ENCODE measurements at regions not wholly inside any gene's neighbourhood (a gene's known extent, or its start where the extent isn't known, plus 50 kb on each side); places are given as distances from the start of the nearest gene placed in this dataset.

DNA sequence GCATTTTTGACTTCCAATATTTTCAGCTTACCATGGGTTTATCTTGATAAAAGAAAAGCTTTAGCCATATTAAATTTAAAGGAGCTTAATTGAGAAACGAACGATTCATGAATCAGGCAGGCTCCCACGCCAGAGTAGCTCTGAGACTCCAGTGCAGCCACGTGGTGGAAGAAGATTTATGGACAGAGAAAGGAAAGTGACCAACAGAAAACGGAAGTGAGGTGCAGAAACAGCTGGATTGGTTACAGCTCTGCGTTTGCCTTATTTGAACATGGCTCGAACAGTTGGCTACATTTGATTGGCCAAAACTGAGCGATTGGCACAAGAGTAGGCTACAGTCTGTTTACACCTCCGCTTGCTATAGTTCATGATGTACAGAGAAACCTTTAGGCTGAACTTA is 395.4 kb downstream of the GATA3 start:
- no peak for DNase-seq
- intact Hi-C loops (cut with micrococcal nuclease; ENCODE audit: unreplicated experiment): no loop called here
- Histone ChIP-seq H3K79me2 (ENCODE audit: low read depth) (no peaks in the 10 kb centered on the region), H3K9me2 (ENCODE audit: insufficient read depth) (no peaks in the 10 kb centered on the region), H3K4me1 (replicated peaks; ENCODE audit: insufficient read depth) (no peaks in the 10 kb centered on the region), H3F3A (ENCODE audit: insufficient read depth, low read depth) (no peaks in the 10 kb centered on the region), H2AFZ (no peak overlapping the region), H3K4me3 (no peak overlapping the region), H4K20me1 (ENCODE audit: insufficient read depth) (no peaks in the 10 kb centered on the region), H3K36me3 (ENCODE audit: low read depth) (no peaks in the 10 kb centered on the region), H3K9me3 (ENCODE audit: insufficient read depth, low read depth) (no peaks in the 10 kb centered on the region), H3K27ac (no peak overlapping the region), H3K27me3 (ENCODE audit: insufficient read depth, low read depth) (no peaks in the 10 kb centered on the region), H3K4me2 (no peak overlapping the region)
- ChIA-PET CTCF (interaction anchor here (0.7 kb wide), 1 partner anchor 84 kb away, joined by 4 read pairs; no protein-coding TSS in a partner anchor), POLR2A (ENCODE audit: unreplicated experiment) (no interaction called here)
- no peak for TF ChIP-seq EZH2 (IDR thresholded peaks at IDR 0.05; ENCODE audit: low read depth)
- TF ChIP-seq, protein P1, sequence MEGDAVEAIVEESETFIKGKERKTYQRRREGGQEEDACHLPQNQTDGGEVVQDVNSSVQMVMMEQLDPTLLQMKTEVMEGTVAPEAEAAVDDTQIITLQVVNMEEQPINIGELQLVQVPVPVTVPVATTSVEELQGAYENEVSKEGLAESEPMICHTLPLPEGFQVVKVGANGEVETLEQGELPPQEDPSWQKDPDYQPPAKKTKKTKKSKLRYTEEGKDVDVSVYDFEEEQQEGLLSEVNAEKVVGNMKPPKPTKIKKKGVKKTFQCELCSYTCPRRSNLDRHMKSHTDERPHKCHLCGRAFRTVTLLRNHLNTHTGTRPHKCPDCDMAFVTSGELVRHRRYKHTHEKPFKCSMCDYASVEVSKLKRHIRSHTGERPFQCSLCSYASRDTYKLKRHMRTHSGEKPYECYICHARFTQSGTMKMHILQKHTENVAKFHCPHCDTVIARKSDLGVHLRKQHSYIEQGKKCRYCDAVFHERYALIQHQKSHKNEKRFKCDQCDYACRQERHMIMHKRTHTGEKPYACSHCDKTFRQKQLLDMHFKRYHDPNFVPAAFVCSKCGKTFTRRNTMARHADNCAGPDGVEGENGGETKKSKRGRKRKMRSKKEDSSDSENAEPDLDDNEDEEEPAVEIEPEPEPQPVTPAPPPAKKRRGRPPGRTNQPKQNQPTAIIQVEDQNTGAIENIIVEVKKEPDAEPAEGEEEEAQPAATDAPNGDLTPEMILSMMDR (conservative IDR thresholded peaks at IDR 0.05): no peak
- BruUV-seq (replicated peaks): no TSS peak

DNA sequence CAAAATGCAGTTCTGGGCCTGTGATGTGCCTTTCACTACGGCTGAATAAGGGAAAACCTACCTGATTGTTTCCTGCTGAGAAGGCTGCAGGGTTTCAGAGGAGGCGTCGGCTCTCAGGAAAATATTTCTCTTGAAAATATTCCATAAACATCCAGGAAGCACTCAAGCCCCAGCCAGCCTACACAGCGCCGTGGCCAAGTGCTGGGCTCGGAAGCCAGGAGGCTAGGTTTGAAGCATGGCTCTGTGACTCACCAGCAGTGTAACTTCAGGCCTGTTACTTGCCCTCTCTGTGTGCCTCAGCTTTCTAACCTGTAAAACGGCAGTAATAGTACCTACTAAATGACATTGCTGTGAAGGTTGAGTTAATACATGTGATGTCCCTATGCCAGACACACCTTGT is 399.1 kb downstream of the GATA3 start:
- no TSS peak for BruUV-seq (replicated peaks)
- H3K27me3 ChIP-seq (ENCODE audit: insufficient read depth, low read depth): no peaks in the 10 kb centered on the region
- no peaks in the 10 kb centered on the region for H3K79me2 ChIP-seq (ENCODE audit: low read depth)
- no peaks in the 10 kb centered on the region for H3K9me3 ChIP-seq (ENCODE audit: insufficient read depth, low read depth)
- TF ChIP-seq EZH2 (IDR thresholded peaks at IDR 0.05; ENCODE audit: low read depth): no peak
- TF ChIP-seq, protein P1 (conservative IDR thresholded peaks at IDR 0.05): no peak
- no peak overlapping the region for H3K4me3 ChIP-seq
- H3F3A ChIP-seq (ENCODE audit: insufficient read depth, low read depth): no peaks in the 10 kb centered on the region
- no peaks in the 10 kb centered on the region for H3K4me1 ChIP-seq (replicated peaks; ENCODE audit: insufficient read depth)
- H4K20me1 ChIP-seq (ENCODE audit: insufficient read depth): no peaks in the 10 kb centered on the region
- no peaks in the 10 kb centered on the region for H3K9me2 ChIP-seq (ENCODE audit: insufficient read depth)
- H3K36me3 ChIP-seq (ENCODE audit: low read depth): no peaks in the 10 kb centered on the region
- CTCF ChIA-PET: no interaction called here
- POLR2A ChIA-PET (ENCODE audit: unreplicated experiment): no interaction called here
- no peak overlapping the region for H2AFZ ChIP-seq
- intact Hi-C loops (cut with micrococcal nuclease; ENCODE audit: unreplicated experiment): no loop called here
- peak in 1 of 2 experiments; percentile 12 for DNase-seq
- H3K27ac ChIP-seq: no peak overlapping the region
- H3K4me2 ChIP-seq: no peak overlapping the region

DNA sequence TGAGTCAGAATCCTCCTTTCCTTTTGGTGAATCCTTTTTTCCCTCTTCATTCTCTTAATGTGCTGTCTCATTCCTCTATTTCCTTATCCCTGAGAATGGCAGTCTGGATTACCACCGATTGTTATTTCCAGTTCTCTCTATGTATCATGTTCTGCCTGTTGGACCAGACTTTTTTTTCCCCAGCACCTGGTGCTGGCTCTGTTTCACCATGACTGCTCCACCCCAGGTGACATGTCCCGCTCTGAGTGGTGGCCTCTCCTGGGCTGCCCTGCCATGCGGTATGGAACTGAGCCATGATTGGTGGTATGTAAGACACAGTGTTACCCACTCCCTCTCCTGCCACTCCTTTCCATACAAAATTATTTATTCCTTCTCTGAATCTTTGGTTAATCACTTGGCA is 399.9 kb downstream of the GATA3 start:
- TF ChIP-seq, protein P1 (conservative IDR thresholded peaks at IDR 0.05): no peak
- TF ChIP-seq EZH2 (IDR thresholded peaks at IDR 0.05; ENCODE audit: low read depth): no peak
- no peak for DNase-seq
- CTCF ChIA-PET: no interaction called here
- H3K9me2 ChIP-seq (ENCODE audit: insufficient read depth): no peaks in the 10 kb centered on the region
- H3K27me3 ChIP-seq (ENCODE audit: insufficient read depth, low read depth): no peaks in the 10 kb centered on the region
- POLR2A ChIA-PET (ENCODE audit: unreplicated experiment): no interaction called here
- H3K4me1 ChIP-seq (replicated peaks; ENCODE audit: insufficient read depth): no peaks in the 10 kb centered on the region
- no peaks in the 10 kb centered on the region for H3K9me3 ChIP-seq (ENCODE audit: insufficient read depth, low read depth)
- no peaks in the 10 kb centered on the region for H3F3A ChIP-seq (ENCODE audit: insufficient read depth, low read depth)
- no peaks in the 10 kb centered on the region for H3K36me3 ChIP-seq (ENCODE audit: low read depth)
- H3K27ac ChIP-seq: no peak overlapping the region
- no peak overlapping the region for H3K4me2 ChIP-seq
- intact Hi-C loops (cut with micrococcal nuclease; ENCODE audit: unreplicated experiment): no loop called here
- H3K79me2 ChIP-seq (ENCODE audit: low read depth): no peaks in the 10 kb centered on the region
- no TSS peak for BruUV-seq (replicated peaks)
- no peak overlapping the region for H3K4me3 ChIP-seq
- no peak overlapping the region for H2AFZ ChIP-seq
- no peaks in the 10 kb centered on the region for H4K20me1 ChIP-seq (ENCODE audit: insufficient read depth)
